ENCODE measurements at regions not wholly inside any gene's neighbourhood (a gene's known extent, or its start where the extent isn't known, plus 50 kb on each side); places are given as distances from the start of the nearest gene placed in this dataset.

- Mint-ChIP-seq H3K36me3 (ENCODE audit: low read depth) (no peaks in the 10 kb centered on the region), H3K4me1 (ENCODE audit: low read depth) (no peaks in the 10 kb centered on the region), H3K4me3 (no peak overlapping the region), H3K27ac (no peak overlapping the region), H3K27me3 (ENCODE audit: insufficient read depth) (no peaks in the 10 kb centered on the region), H3K9me3 (peaks cover 10% of the 10 kb centered on the region)
- TF ChIP-seq CTCF (IDR thresholded peaks at IDR 0.05): no peak
- DNase-seq: no peak
Measured at GRCh38 chr12:87661786-87662377, 367.3 kb downstream of the C12orf50 start.

DNA sequence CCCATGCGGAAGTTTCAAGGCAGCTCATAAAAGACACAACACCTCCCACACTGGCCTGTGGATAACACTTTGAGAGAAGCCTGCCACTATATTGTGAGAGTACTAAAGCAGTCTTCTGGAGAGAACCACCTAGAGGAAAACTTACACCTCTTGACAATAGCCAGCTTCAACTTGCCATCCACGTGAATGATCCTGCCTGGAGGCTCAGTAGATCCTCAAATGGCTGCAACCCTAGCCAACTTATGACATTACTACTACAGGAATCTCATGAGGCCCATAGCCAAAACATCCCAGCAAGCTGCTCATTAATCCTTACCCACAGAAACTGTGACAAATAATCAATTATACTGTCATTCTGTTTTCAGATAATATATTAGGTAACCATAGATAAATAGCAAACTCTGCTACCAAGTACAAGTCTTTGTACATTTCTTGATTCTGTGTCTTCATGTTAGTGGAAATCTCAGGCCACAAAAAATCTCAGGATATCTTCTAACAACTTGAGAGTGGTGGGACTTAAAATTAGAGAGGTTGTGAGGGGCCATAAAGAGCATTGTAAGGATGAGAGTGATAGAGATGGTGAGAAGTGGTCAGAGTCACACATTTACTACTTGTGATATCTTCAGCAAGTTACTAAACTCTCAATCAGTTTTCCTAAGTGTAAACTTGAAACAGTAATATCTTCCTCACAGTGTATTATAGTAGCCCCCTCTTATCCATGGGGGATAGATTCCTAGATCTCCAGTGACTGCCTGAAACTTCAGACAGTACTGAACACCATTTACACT is 368.0 kb downstream of the C12orf50 start:
- Mint-ChIP-seq H3K27me3 (ENCODE audit: insufficient read depth) (no peaks in the 10 kb centered on the region), H3K27ac (no peak overlapping the region), H3K4me3 (no peak overlapping the region), H3K36me3 (ENCODE audit: low read depth) (no peaks in the 10 kb centered on the region), H3K4me1 (ENCODE audit: low read depth) (no peaks in the 10 kb centered on the region), H3K9me3 (peaks cover 15% of the 10 kb centered on the region)
- no peak for TF ChIP-seq CTCF (IDR thresholded peaks at IDR 0.05)
- no peak for DNase-seq

DNA sequence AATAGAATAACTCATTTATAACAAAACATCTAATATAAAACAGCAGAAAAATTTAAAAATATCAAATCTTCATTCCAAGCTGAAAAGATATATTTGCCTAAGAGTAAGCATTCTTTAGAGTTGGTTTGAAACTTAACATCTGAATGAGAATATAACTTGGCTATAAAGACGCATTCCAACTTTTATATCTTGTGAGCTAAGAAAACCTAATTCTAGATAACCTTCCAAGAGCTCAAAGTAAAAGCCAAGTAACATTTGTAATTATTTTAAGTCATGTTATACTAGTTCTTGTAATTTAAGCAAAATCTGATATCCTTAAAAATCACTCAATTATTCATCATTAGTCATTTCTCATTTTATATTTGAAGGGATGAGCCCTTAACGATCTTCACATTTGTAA is 368.9 kb downstream of the C12orf50 start:
- H3K4me3 Mint-ChIP-seq: no peak overlapping the region

GRCh38 chr12:87656311-87656710 is 372.9 kb downstream of the C12orf50 start:
- no peak overlapping the region for H3K27ac Mint-ChIP-seq
- peaks cover 43% of the 10 kb centered on the region for H3K9me3 Mint-ChIP-seq
- H3K36me3 Mint-ChIP-seq (ENCODE audit: low read depth): no peaks in the 10 kb centered on the region; the same call in 1 of the 2 replicates
- no peak for TF ChIP-seq CTCF (IDR thresholded peaks at IDR 0.05)
- H3K4me1 Mint-ChIP-seq (ENCODE audit: low read depth): no peaks in the 10 kb centered on the region
- no peaks in the 10 kb centered on the region; the same call in 1 of the 2 replicates for H3K27me3 Mint-ChIP-seq (ENCODE audit: insufficient read depth)
- no peak for DNase-seq
- H3K4me3 Mint-ChIP-seq: no peak overlapping the region

More for the DNA sequence above, 368.9 kb downstream of the C12orf50 start:
- Mint-ChIP-seq H3K27me3 (ENCODE audit: insufficient read depth) (no peaks in the 10 kb centered on the region), H3K4me1 (ENCODE audit: low read depth) (no peaks in the 10 kb centered on the region), H3K27ac (no peak overlapping the region), H3K9me3 (peaks cover 22% of the 10 kb centered on the region), H3K36me3 (ENCODE audit: low read depth) (no peaks in the 10 kb centered on the region; the same call in 1 of the 2 replicates)
- no peak for TF ChIP-seq CTCF (IDR thresholded peaks at IDR 0.05)
- no peak for DNase-seq

GRCh38 chr12:87651670-87652425 is 377.4 kb downstream of the C12orf50 start:
- TF ChIP-seq CTCF (IDR thresholded peaks at IDR 0.05): no peak
- Mint-ChIP-seq H3K9me3 (peaks cover 38% of the 10 kb centered on the region), H3K27ac (no peak overlapping the region), H3K4me3 (no peak overlapping the region), H3K4me1 (ENCODE audit: low read depth) (no peaks in the 10 kb centered on the region), H3K36me3 (ENCODE audit: low read depth) (no peaks in the 10 kb centered on the region; the same call in 1 of the 2 replicates), H3K27me3 (ENCODE audit: insufficient read depth) (no peaks in the 10 kb centered on the region; the same call in 1 of the 2 replicates)
- DNase-seq: no peak
